Fibroblast of skin of left biceps (primary cell): ENCODE measurements at regions not wholly inside any gene's neighbourhood (a gene's known extent, or its start where the extent isn't known, plus 50 kb on each side); places are given as distances from the start of the nearest gene placed in this dataset.
"Not testable (repeated sequence)": the region's sequence is repeated elsewhere in the genome, so short reads cannot be mapped to it uniquely, and the experiment has no call there.

Source experiments
- DNase-seq, 2 experiments: peaks; one replicate each; pipeline ENCODE4 v3.0.0-alpha.2; 2013; ENCODE audit warnings: low read depth in 2 of 2

DNA sequence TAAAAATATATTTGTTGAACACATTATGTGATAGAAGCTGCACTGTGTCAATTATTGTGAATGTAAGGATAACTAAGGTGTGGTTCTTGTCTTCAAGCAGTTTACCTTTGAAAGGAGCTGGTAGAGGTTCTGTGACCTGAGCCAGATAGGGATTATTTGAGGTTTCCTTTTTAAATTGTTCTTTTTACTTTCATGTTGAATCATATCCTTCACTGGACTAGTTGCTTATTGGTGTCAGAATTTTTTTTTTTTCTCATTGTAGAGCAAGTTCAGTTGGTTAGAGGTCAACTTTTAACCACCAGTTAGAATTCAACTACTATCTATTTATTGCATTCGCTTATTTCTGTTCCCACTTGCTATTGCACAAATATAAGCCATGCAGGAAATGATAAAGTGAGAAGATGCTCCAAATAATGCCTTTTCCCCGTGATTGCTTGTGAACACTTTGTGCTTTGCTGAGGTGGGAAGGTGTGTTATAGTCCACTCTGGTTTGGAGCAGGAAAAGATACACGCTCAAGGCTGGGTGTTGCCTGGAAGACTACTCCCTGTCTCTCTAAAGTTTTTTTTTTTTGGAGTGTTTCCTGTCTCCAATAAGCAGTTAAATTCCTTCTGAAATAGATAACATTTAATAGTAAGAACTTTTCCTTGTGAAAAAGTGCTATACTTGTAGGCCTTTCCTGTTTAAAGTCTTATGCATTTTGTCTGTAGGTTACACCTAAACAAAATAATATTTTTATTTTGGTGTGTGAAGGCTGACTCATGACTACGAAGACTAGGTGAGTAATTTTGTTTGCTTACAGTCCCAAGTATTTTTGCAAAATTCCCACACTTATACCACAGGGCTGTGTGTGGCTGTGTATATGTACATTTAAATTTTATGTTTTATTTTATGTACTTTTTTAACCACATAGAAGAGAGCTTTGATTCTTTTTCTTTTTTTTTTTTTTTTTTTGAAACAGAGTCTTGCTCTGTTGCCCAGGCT lies 83.8 kb upstream of the LCORL start:
- no peak for DNase-seq

- DNase-seq, result no peak
Observed at GRCh38 chr4:18103876-18104605, 82.5 kb upstream of the LCORL start.

DNA sequence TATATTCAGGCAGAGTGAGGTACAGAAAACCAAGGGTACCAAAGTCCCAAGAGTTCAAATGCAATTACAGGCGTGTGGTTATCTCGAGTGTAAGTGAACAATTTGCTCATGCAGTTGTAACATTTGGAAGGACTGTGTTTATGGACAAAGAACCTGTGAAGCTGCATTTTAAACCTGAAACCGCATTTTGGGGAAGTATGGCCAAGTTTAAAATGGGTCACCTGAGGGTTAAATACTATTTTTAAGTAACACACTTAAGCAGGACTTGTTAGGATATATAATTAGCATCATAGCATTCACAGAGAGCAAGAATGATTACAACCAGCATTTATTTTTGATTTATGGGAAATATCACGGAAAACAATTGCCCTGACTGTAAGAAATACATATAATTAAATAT lies 79.1 kb upstream of the LCORL start:
- no peak for DNase-seq

GRCh38 chr4:18090447-18090846 lies 68.9 kb upstream of the LCORL start:
- DNase-seq, result not testable (repeated sequence)

DNA sequence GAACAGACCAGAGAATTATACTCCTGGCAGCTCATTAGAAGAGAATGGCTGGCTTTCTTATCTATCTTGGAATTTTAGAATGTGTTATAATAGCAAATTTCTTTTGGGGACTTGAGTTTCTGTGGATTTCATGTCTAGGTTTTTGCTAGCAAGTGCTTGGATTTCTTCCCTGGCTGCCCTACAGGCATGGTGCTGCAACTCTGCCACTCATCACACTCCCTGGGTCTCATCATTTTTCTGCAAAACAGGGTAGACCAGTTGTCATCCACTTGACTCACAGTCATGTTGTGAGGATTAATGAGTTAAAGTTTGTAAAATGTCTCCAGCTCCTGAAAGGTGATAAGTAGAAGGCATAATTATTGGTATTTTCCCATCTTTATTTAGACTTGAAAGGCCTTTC lies 60.7 kb upstream of the LCORL start:
- no peak for DNase-seq

- no peak for DNase-seq
Observed at GRCh38 chr4:18081708-18082107, 60.2 kb upstream of the LCORL start.

DNA sequence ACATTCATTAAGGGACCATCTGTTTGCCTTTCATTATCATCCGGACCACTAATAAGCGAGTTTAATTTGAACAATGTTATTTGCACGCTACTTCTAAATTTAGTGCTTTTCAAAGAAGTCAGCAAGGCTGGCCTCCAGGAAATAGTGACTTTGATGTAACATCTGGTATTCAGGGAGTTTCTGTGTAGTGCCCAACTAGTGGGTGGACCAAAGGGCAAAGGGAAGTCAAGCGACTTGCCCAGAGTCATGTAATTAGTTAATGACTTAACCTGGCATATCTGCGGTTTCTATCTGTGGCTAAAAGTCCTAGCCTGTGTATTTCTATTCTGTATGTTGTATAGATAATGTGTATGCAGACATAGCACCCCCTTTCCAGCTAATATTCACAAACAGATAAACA lies 56.3 kb upstream of the LCORL start:
- DNase-seq, result no peak

DNA sequence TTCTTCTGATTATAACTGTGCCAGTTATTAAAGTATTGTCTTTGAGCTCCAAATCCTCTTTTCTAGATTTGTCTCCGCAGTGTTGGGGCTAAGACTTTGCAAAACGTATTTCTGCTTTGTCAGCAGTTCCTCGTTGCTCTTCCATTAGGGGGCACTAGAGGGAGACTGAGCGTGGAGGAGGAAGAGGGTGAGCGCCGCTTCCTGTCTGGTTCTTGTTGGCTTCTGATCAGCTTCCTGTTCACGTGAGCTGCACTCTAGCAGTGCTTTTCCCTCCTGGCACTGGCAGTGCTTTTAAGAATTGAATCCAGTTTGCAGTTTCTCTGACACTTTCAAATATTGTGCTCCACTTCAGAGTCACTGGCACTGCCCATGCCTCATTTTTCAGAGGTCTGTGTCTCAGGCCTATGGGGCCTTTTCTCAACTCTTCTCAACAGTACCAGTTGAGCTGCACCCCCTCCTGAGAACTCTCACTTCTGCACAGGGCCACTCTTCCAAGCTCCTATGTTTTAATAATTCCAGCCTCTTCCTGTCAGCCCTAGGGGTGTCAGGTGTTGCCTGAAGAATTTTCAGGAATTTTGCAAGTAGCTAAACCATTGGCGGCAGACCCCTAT lies 54.4 kb upstream of the LCORL start:
- DNase-seq, result no peak

- no peak for DNase-seq
Observed at GRCh38 chr4:18071894-18072293, 50.3 kb upstream of the LCORL start.
